ENCODE measurements at regions not wholly inside any gene's neighbourhood (a gene's known extent, or its start where the extent isn't known, plus 50 kb on each side); places are given as distances from the start of the nearest gene placed in this dataset.
"Not testable (repeated sequence)": the region's sequence is repeated elsewhere in the genome, so short reads cannot be mapped to it uniquely, and the experiment has no call there.

- no peaks in the 10 kb centered on the region for H3K79me2 ChIP-seq (ENCODE audit: control insufficient read depth, low read length)
- H3K4me3 ChIP-seq (ENCODE audit: low read length), result no peak overlapping the region
- no peaks in the 10 kb centered on the region for H3K36me3 ChIP-seq (ENCODE audit: control insufficient read depth, low read length)
- no peak for TF ChIP-seq CTCF (IDR thresholded peaks at IDR 0.05; ENCODE audit: low read depth, low read length, poor library complexity, severe bottlenecking)
- no peak for TF ChIP-seq EZH2phosphoT487 (IDR thresholded peaks at IDR 0.05; ENCODE audit: borderline replicate concordance, low read length)
- H3K27ac ChIP-seq (ENCODE audit: low read depth, low read length), result no peak overlapping the region
- H3K27me3 ChIP-seq (ENCODE audit: control insufficient read depth, low read length), result peaks cover 18% of the 10 kb centered on the region
- no peaks in the 10 kb centered on the region for H3K9me2 ChIP-seq (replicated peaks; ENCODE audit: control insufficient read depth, low read length)
- H3K4me1 ChIP-seq (ENCODE audit: control insufficient read depth, low read length), result no peaks in the 10 kb centered on the region
- no peaks in the 10 kb centered on the region for H3F3A ChIP-seq (ENCODE audit: control insufficient read depth, insufficient read depth)
- H3K4me2 ChIP-seq (ENCODE audit: low read length), result no peak overlapping the region
- H4K20me1 ChIP-seq (ENCODE audit: control insufficient read depth, insufficient read depth, low read depth, low read length), result no peaks in the 10 kb centered on the region
- peaks cover 2% of the 10 kb centered on the region; the same call in 1 of the 2 replicates for H3K9me3 ChIP-seq (ENCODE audit: control insufficient read depth, insufficient read depth, low read length)
Measured at GRCh38 chr1:157213836-157214235, 75.6 kb upstream of the ETV3 start.

GRCh38 chr1:157209514-157209913 lies 71.3 kb upstream of the ETV3 start:
- Histone ChIP-seq H3K4me1 (ENCODE audit: control insufficient read depth, low read length) (no peaks in the 10 kb centered on the region), H3K4me3 (ENCODE audit: low read length) (no peak overlapping the region), H3F3A (ENCODE audit: control insufficient read depth, insufficient read depth) (no peaks in the 10 kb centered on the region), H3K27me3 (ENCODE audit: control insufficient read depth, low read length) (peaks cover 5% of the 10 kb centered on the region; the same call in 1 of the 2 replicates), H3K36me3 (ENCODE audit: control insufficient read depth, low read length) (no peaks in the 10 kb centered on the region), H4K20me1 (ENCODE audit: control insufficient read depth, insufficient read depth, low read depth, low read length) (no peaks in the 10 kb centered on the region), H3K4me2 (ENCODE audit: low read length) (no peak overlapping the region), H3K79me2 (ENCODE audit: control insufficient read depth, low read length) (no peaks in the 10 kb centered on the region), H3K9me2 (replicated peaks; ENCODE audit: control insufficient read depth, low read length) (no peaks in the 10 kb centered on the region), H3K27ac (ENCODE audit: low read depth, low read length) (no peak overlapping the region), H3K9me3 (ENCODE audit: control insufficient read depth, insufficient read depth, low read length) (peaks cover 2% of the 10 kb centered on the region; the same call in 1 of the 2 replicates)
- no peak for TF ChIP-seq EZH2phosphoT487 (IDR thresholded peaks at IDR 0.05; ENCODE audit: borderline replicate concordance, low read length)
- no peak for TF ChIP-seq CTCF (IDR thresholded peaks at IDR 0.05; ENCODE audit: low read depth, low read length, poor library complexity, severe bottlenecking)

GRCh38 chr1:157205982-157206381 lies 67.8 kb upstream of the ETV3 start:
- H3K9me2 ChIP-seq (replicated peaks; ENCODE audit: control insufficient read depth, low read length); H3K27ac ChIP-seq (ENCODE audit: low read depth, low read length); H3K4me2 ChIP-seq (ENCODE audit: low read length); H3K4me3 ChIP-seq (ENCODE audit: low read length); H3K79me2 ChIP-seq (ENCODE audit: control insufficient read depth, low read length); H4K20me1 ChIP-seq (ENCODE audit: control insufficient read depth, insufficient read depth, low read depth, low read length); H3K9me3 ChIP-seq (ENCODE audit: control insufficient read depth, insufficient read depth, low read length); H3K4me1 ChIP-seq (ENCODE audit: control insufficient read depth, low read length); H3F3A ChIP-seq (ENCODE audit: control insufficient read depth, insufficient read depth); H3K36me3 ChIP-seq (ENCODE audit: control insufficient read depth, low read length): not testable (repeated sequence)
- H3K27me3 ChIP-seq (ENCODE audit: control insufficient read depth, low read length), result peaks cover 11% of the 10 kb centered on the region

- Histone ChIP-seq H3K9me3 (ENCODE audit: control insufficient read depth, insufficient read depth, low read length) (no peaks in the 10 kb centered on the region), H3K27ac (ENCODE audit: low read depth, low read length) (no peak overlapping the region), H3K27me3 (ENCODE audit: control insufficient read depth, low read length) (peaks cover 8% of the 10 kb centered on the region), H3K36me3 (ENCODE audit: control insufficient read depth, low read length) (no peaks in the 10 kb centered on the region), H3K9me2 (replicated peaks; ENCODE audit: control insufficient read depth, low read length) (no peaks in the 10 kb centered on the region), H3F3A (ENCODE audit: control insufficient read depth, insufficient read depth) (no peaks in the 10 kb centered on the region), H3K79me2 (ENCODE audit: control insufficient read depth, low read length) (no peaks in the 10 kb centered on the region), H3K4me3 (ENCODE audit: low read length) (no peak overlapping the region), H4K20me1 (ENCODE audit: control insufficient read depth, insufficient read depth, low read depth, low read length) (no peaks in the 10 kb centered on the region), H3K4me2 (ENCODE audit: low read length) (no peak overlapping the region), H3K4me1 (ENCODE audit: control insufficient read depth, low read length) (no peaks in the 10 kb centered on the region)
- TF ChIP-seq EZH2phosphoT487 (IDR thresholded peaks at IDR 0.05; ENCODE audit: borderline replicate concordance, low read length) (no peak), CTCF (IDR thresholded peaks at IDR 0.05; ENCODE audit: low read depth, low read length, poor library complexity, severe bottlenecking) (no peak)
Measured at GRCh38 chr1:157203166-157203565, 65.0 kb upstream of the ETV3 start.
